Loucy (cell line): ENCODE measurements at regions not wholly inside any gene's neighbourhood (a gene's known extent, or its start where the extent isn't known, plus 50 kb on each side); places are given as distances from the start of the nearest gene placed in this dataset.

Experiments
- H2AFZ ChIP-seq: fragments of 200-600 bp; sonication (generic); 2 replicates; pipeline ENCODE4 v1.6.0; 2016; ENCODE audit warnings: antibody characterized with exemption, mild to moderate bottlenecking, low read length, moderate library complexity
- H3F3A ChIP-seq: fragments of 200-600 bp; 2 replicates; pipeline ENCODE4 v1.6.0; 2016; ENCODE audit warnings: antibody characterized with exemption, low read depth, mild to moderate bottlenecking
- H3K27me3 ChIP-seq: fragments of 200-600 bp; sonication (generic); 2 replicates; pipeline ENCODE4 v1.6.1; 2014; ENCODE audit warnings: low read length, mild to moderate bottlenecking; ENCODE audit not compliant: insufficient read depth, poor library complexity, severe bottlenecking
- H3K36me3 ChIP-seq: fragments of 200-600 bp; sonication (generic); 2 replicates; pipeline ENCODE4 v1.6.1; 2016; ENCODE audit warnings: low read length; ENCODE audit not compliant: insufficient read depth
- H3K4me1 ChIP-seq: fragments of 200-600 bp; sonication (generic); 2 replicates; pipeline ENCODE4 v1.5.1; 2014; ENCODE audit warnings: low read length, mild to moderate bottlenecking; ENCODE audit not compliant: insufficient read depth, poor library complexity, severe bottlenecking
- H3K4me2 ChIP-seq: fragments of 200-600 bp; sonication (generic); 2 replicates; pipeline ENCODE4 v1.6.0; 2014; ENCODE audit warnings: antibody characterized with exemption, low read length, low read depth, mild to moderate bottlenecking; ENCODE audit not compliant: poor library complexity, severe bottlenecking
- H3K4me3 ChIP-seq: fragments of 200-600 bp; sonication (generic); 2 replicates; pipeline ENCODE4 v1.5.1; 2014; ENCODE audit warnings: low read length, mild to moderate bottlenecking, mixed read lengths; ENCODE audit not compliant: poor library complexity, severe bottlenecking
- H3K79me2 ChIP-seq: fragments of 200-600 bp; sonication (generic); 2 replicates; pipeline ENCODE4 v1.6.1; 2014; ENCODE audit warnings: low read length; ENCODE audit not compliant: insufficient read depth
- H3K9ac ChIP-seq: fragments of 200-600 bp; sonication (generic); 2 replicates; pipeline ENCODE4 v1.6.0; 2014; ENCODE audit warnings: mild to moderate bottlenecking, low read depth, low read length, moderate library complexity; ENCODE audit not compliant: poor library complexity, severe bottlenecking
- H3K9me2 ChIP-seq: fragments of 200-600 bp; sonication (generic); replicated peaks from 2 replicates; pipeline ENCODE4 v1.6.1; 2016; ENCODE audit warnings: low read depth, low read length, mixed read lengths
- H3K9me3 ChIP-seq: fragments of 200-600 bp; sonication (generic); 2 replicates; pipeline ENCODE4 v1.6.1; 2014; ENCODE audit warnings: mild to moderate bottlenecking, antibody characterized with exemption, low read length, low read depth; ENCODE audit not compliant: insufficient read depth
- H4K20me1 ChIP-seq: fragments of 200-600 bp; sonication (generic); 2 replicates; pipeline ENCODE4 v1.6.0; 2014; ENCODE audit warnings: antibody characterized with exemption, low read length, mild to moderate bottlenecking; ENCODE audit not compliant: insufficient read depth, poor library complexity, severe bottlenecking
- CTCF ChIP-seq: fragments of 200-600 bp; sonication (generic); conservative IDR thresholded peaks from 2 replicates; pipeline ENCODE4 v1.5.1; 2014; ENCODE audit warnings: mild to moderate bottlenecking, antibody characterized with exemption, low read length
- EZH2phosphoT487 ChIP-seq: fragments of 200-600 bp; IDR thresholded peaks from 2 replicates; pipeline ENCODE4 v1.6.1; 2018; ENCODE audit warnings: antibody characterized with exemption, mild to moderate bottlenecking, moderate library complexity, borderline replicate concordance

DNA sequence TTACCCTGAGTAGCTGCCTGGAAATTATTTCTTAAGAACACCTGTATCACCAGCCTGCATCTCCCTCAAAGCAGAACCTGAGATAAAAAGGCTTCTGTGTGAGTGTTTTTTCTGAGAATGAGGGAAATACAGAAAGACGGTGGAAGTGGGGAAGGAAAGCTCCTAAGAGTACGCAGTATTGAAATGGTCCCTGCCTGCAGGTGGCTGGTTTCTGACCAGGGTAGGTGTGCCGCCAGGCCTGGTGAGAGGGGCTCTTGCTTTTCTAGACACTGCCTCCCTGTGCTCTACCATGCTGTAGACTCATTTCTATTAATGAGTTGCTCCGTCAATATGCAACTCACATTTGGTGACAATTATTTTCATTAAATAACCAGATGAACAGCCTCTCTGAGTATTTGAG lies 201.7 kb downstream of the MAP2K4 start:
- Histone ChIP-seq H3K9me2 (no peaks in the 10 kb centered on the region), H3K4me1 (no peaks in the 10 kb centered on the region), H4K20me1 (no peaks in the 10 kb centered on the region), H3K36me3 (no peaks in the 10 kb centered on the region), H3K4me3 (no peak overlapping the region), H3K4me2 (no peak overlapping the region), H3K9ac (no peak overlapping the region), H3K9me3 (0 out of 2 replicates have a peak, but pooled peaks cover 6% of the 10 kb centered on the region), H3F3A (no peaks in the 10 kb centered on the region), H3K79me2 (no peaks in the 10 kb centered on the region), H2AFZ (no peak overlapping the region), H3K27me3 (no peaks in the 10 kb centered on the region)
- TF ChIP-seq EZH2phosphoT487 (no peak), CTCF (no peak)

GRCh38 chr17:12227547-12227946 lies 206.9 kb downstream of the MAP2K4 start:
- Histone ChIP-seq H3K4me2 (no peak overlapping the region), H3K4me1 (no peaks in the 10 kb centered on the region), H3F3A (no peaks in the 10 kb centered on the region), H3K4me3 (no peak overlapping the region), H3K9me2 (no peaks in the 10 kb centered on the region), H3K9me3 (peaks cover 7% of the 10 kb centered on the region; the same call in 1 of the 2 replicates), H3K9ac (no peak overlapping the region), H3K36me3 (no peaks in the 10 kb centered on the region), H3K27me3 (no peaks in the 10 kb centered on the region), H3K79me2 (no peaks in the 10 kb centered on the region), H2AFZ (no peak overlapping the region), H4K20me1 (no peaks in the 10 kb centered on the region)
- TF ChIP-seq EZH2phosphoT487: no peak
- no peak for TF ChIP-seq CTCF

- no peak overlapping the region for H2AFZ ChIP-seq
- no peak overlapping the region for H3K4me2 ChIP-seq
- no peaks in the 10 kb centered on the region for H3K27me3 ChIP-seq
- no peaks in the 10 kb centered on the region for H3K36me3 ChIP-seq
- H3K9me3 ChIP-seq: peaks cover 11% of the 10 kb centered on the region; the same call in 1 of the 2 replicates
- H3K79me2 ChIP-seq: no peaks in the 10 kb centered on the region
- H3K4me1 ChIP-seq: no peaks in the 10 kb centered on the region
- H3K4me3 ChIP-seq: no peak overlapping the region
- H3K9ac ChIP-seq: no peak overlapping the region
- no peaks in the 10 kb centered on the region for H4K20me1 ChIP-seq
- TF ChIP-seq CTCF (no peak), EZH2phosphoT487 (no peak)
- H3K9me2 ChIP-seq: no peaks in the 10 kb centered on the region
- no peaks in the 10 kb centered on the region for H3F3A ChIP-seq
Measured at GRCh38 chr17:12229335-12229734, 208.7 kb downstream of the MAP2K4 start.
